ENCODE measurements at regions not wholly inside any gene's neighbourhood (a gene's known extent, or its start where the extent isn't known, plus 50 kb on each side); places are given as distances from the start of the nearest gene placed in this dataset.

DNA sequence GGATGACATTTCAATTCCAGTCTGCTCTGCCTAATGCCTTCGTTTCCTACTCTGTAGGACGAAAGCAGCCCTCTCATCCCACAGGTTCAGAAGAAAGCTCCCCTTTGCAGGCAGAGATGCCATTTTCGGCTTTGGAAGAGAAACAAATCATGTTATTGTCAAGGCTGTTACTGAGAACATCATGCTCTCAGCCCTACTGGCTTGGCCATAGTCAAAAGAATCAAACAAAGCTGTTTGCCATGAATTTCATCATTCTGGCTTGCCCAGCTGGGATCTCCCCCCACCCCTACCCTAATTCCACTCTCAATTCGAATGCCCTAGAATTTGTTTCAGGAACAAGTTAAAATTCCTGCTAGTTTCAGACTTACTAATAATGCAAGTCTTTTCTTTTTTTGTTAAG, 162.3 kb upstream of the SERP2 start:
- Histone ChIP-seq H3K79me1 (ENCODE audit: low read depth, low read length) (no peaks in the 10 kb centered on the region), H3K56ac (replicated peaks; ENCODE audit: insufficient read length, low read depth, low read length) (no peak overlapping the region), H3K14ac (ENCODE audit: insufficient read length) (no peak overlapping the region), H3K27ac (ENCODE audit: low read depth, low read length) (no peak overlapping the region), H4K8ac (ENCODE audit: extremely low read depth, insufficient read depth, low read length) (no peak overlapping the region), H2BK120ac (replicated peaks; ENCODE audit: low read depth, low read length) (no peak overlapping the region), H3K9ac (replicated peaks in 1 of 4; ENCODE audit: extremely low read depth in 1 of 4, low read depth in 3 of 4, low read length in 3 of 4) (no peak overlapping the region), H3K79me2 (ENCODE audit: control insufficient read depth in 1 of 2, insufficient read depth in 2 of 2, low read length in 2 of 2) (no peaks in the 10 kb centered on the region), H4K5ac (ENCODE audit: insufficient read length, low read depth, low read length) (no peak overlapping the region), H3K18ac (ENCODE audit: extremely low read depth, low read length) (no peak overlapping the region), H3K4me3 (ENCODE audit: extremely low read depth in 1 of 4, insufficient read depth in 2 of 4, low read depth in 3 of 4, low read length in 4 of 4) (no peak overlapping the region), H3K4me2 (ENCODE audit: insufficient read depth in 1 of 2, low read depth in 2 of 2, low read length in 2 of 2) (0 out of 4 replicates have a peak overlapping the region, but pooled peaks of 1 of the 2 experiments have one; percentile 28), H2BK5ac (ENCODE audit: low read depth, low read length) (peak overlapping the region; percentile 55; the same call in 1 of the 2 replicates), H2BK15ac (ENCODE audit: low read length) (no peak overlapping the region), H2AK5ac (ENCODE audit: low read depth, low read length) (no peak overlapping the region), H2BK20ac (ENCODE audit: low read length) (no peak overlapping the region), H3K4ac (replicated peaks; ENCODE audit: insufficient read length, low read depth, low read length) (no peak overlapping the region), H4K20me1 (replicated peaks in 1 of 2; ENCODE audit: control insufficient read depth in 1 of 2, insufficient read depth in 2 of 2, low read length in 2 of 2) (peaks cover 0 to 1% of the 10 kb centered on the region in 2 experiments), H3K4me1 (replicated peaks in 1 of 4; ENCODE audit: control insufficient read depth in 3 of 4, insufficient read depth in 4 of 4, low read length in 3 of 4) (peaks cover 0 to 4% (median 0%) of the 10 kb centered on the region in 4 experiments; a peak in 1 of 7 replicates), H2BK12ac (ENCODE audit: low read depth, low read length) (no peak overlapping the region; the same call in 1 of the 2 replicates), H3K23ac (ENCODE audit: insufficient read length) (no peak overlapping the region), H3K23me2 (ENCODE audit: low read depth, low read length) (no peaks in the 10 kb centered on the region), H3K27me3 (replicated peaks in 1 of 4; ENCODE audit: control insufficient read depth in 3 of 4, extremely low read depth in 1 of 4, insufficient read depth in 3 of 4, low read length in 3 of 4) (no peaks in the 10 kb centered on the region), H2AFZ (ENCODE audit: low read length) (peak overlapping the region; percentile 34; the same call in 1 of the 2 replicates), H3K36me3 (ENCODE audit: control insufficient read depth in 2 of 4, insufficient read depth in 4 of 4, low read length in 3 of 4) (no peaks in the 10 kb centered on the region), H3K9me3 (ENCODE audit: insufficient read depth in 2 of 2, low read depth in 1 of 2, low read length in 1 of 2) (no peaks in the 10 kb centered on the region; a peak in 1 of 4 replicates), H4K91ac (replicated peaks; ENCODE audit: insufficient read length, low read length) (no peak overlapping the region)
- ChIA-PET CTCF (ENCODE audit: partially characterized antibody) (interaction anchor here (0.8 to 1.1 kb wide), 2 partner anchors 13 to 21 kb away, joined by 3 read pairs; no protein-coding TSS in a partner anchor), POLR2A (ENCODE audit: partially characterized antibody) (interaction anchor here (0.6 to 3.5 kb wide), 4 partner anchors 13 to 225 kb away, joined by 3 to 17 read pairs (median 3); no protein-coding TSS in a partner anchor)
- no peak for FAIRE-seq
- no peak for DNase-seq (ENCODE audit: low read depth in 1 of 2, low spot score in 2 of 2)
- 76% methylated on average over 4 of the region's 4 CpGs; no CpG with 5 or more reads in 1 of the 2 experiments for WGBS, 2 experiments (ENCODE audit: extremely low coverage in 1 of 2, insufficient coverage in 1 of 2, insufficient read length in 1 of 2, insufficient replicate concordance in 2 of 2, low coverage in 1 of 2, low lambda C conversion rate in 2 of 2, missing lambda C conversion rate in 1 of 2)
- TF ChIP-seq CEBPB (IDR thresholded peaks at IDR 0.05; ENCODE audit: low read depth, low read length), result no peak
- no peak for TF ChIP-seq YY1 (IDR thresholded peaks at IDR 0.05; ENCODE audit: low read depth, low read length)
- no peak for TF ChIP-seq RNF2 (IDR thresholded peaks at IDR 0.05; ENCODE audit: borderline replicate concordance, low read depth, low read length, missing control alignments, poor library complexity, severe bottlenecking)
- TF ChIP-seq TCF12 (IDR thresholded peaks at IDR 0.05; ENCODE audit: low read depth, low read length), result no peak
- no peak for TF ChIP-seq CHD1 (IDR thresholded peaks at IDR 0.05; ENCODE audit: low read depth, low read length)
- TF ChIP-seq FOSL1 (IDR thresholded peaks at IDR 0.05; ENCODE audit: insufficient read depth, low read depth, low read length), result no peak
- TF ChIP-seq, protein P1, sequence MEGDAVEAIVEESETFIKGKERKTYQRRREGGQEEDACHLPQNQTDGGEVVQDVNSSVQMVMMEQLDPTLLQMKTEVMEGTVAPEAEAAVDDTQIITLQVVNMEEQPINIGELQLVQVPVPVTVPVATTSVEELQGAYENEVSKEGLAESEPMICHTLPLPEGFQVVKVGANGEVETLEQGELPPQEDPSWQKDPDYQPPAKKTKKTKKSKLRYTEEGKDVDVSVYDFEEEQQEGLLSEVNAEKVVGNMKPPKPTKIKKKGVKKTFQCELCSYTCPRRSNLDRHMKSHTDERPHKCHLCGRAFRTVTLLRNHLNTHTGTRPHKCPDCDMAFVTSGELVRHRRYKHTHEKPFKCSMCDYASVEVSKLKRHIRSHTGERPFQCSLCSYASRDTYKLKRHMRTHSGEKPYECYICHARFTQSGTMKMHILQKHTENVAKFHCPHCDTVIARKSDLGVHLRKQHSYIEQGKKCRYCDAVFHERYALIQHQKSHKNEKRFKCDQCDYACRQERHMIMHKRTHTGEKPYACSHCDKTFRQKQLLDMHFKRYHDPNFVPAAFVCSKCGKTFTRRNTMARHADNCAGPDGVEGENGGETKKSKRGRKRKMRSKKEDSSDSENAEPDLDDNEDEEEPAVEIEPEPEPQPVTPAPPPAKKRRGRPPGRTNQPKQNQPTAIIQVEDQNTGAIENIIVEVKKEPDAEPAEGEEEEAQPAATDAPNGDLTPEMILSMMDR (IDR thresholded peaks at IDR 0.05; ENCODE audit: control extremely low read depth in 1 of 3, insufficient read depth in 1 of 3, low read depth in 1 of 3, low read length in 3 of 3), result no peak
- no peak for TF ChIP-seq SP2 (IDR thresholded peaks at IDR 0.05; ENCODE audit: low read length)
- TF ChIP-seq EGR1 (IDR thresholded peaks at IDR 0.05; ENCODE audit: borderline replicate concordance, low read depth, low read length), result no peak
- no peak for TF ChIP-seq CBX5 (IDR thresholded peaks at IDR 0.05; ENCODE audit: low read depth, low read length)
- no peak for TF ChIP-seq BRCA1 (IDR thresholded peaks at IDR 0.05; ENCODE audit: low read depth, low read length)
- TF ChIP-seq CTBP2 (IDR thresholded peaks at IDR 0.05; ENCODE audit: borderline replicate concordance, insufficient read depth, insufficient read length, low read length), result no peak
